ENCODE measurements at regions not wholly inside any gene's neighbourhood (a gene's known extent, or its start where the extent isn't known, plus 50 kb on each side); places are given as distances from the start of the nearest gene placed in this dataset.

GRCh38 chr2:221276601-221277000 lies 295.5 kb downstream of the EPHA4 start:
- Histone ChIP-seq H3K9ac (ENCODE audit: low read depth, low read length) (no peak overlapping the region), H3K9me3 (ENCODE audit: control insufficient read depth, insufficient read depth, low read length) (no peaks in the 10 kb centered on the region), H3K36me3 (ENCODE audit: insufficient read depth, low read length) (no peaks in the 10 kb centered on the region), H3K4me1 (ENCODE audit: insufficient read depth, low read length) (no peaks in the 10 kb centered on the region)

GRCh38 chr2:221282386-221282785 lies 289.7 kb downstream of the EPHA4 start:
- Histone ChIP-seq H3K9me3 (ENCODE audit: control insufficient read depth, insufficient read depth, low read length) (no peaks in the 10 kb centered on the region), H3K4me1 (ENCODE audit: insufficient read depth, low read length) (peaks cover 16% of the 10 kb centered on the region; the same call in 1 of the 2 replicates), H3K9ac (ENCODE audit: low read depth, low read length) (no peak overlapping the region), H3K36me3 (ENCODE audit: insufficient read depth, low read length) (no peaks in the 10 kb centered on the region)

GRCh38 chr2:221283896-221284545 lies 288.1 kb downstream of the EPHA4 start:
- H3K36me3 ChIP-seq (ENCODE audit: insufficient read depth, low read length): no peaks in the 10 kb centered on the region
- no peaks in the 10 kb centered on the region for H3K9me3 ChIP-seq (ENCODE audit: control insufficient read depth, insufficient read depth, low read length)
- peaks cover 16% of the 10 kb centered on the region; the same call in 1 of the 2 replicates for H3K4me1 ChIP-seq (ENCODE audit: insufficient read depth, low read length)
- no peak overlapping the region for H3K9ac ChIP-seq (ENCODE audit: low read depth, low read length)

- Histone ChIP-seq H3K9me3 (ENCODE audit: control insufficient read depth, insufficient read depth, low read length) (no peaks in the 10 kb centered on the region), H3K36me3 (ENCODE audit: insufficient read depth, low read length) (no peaks in the 10 kb centered on the region), H3K9ac (ENCODE audit: low read depth, low read length) (no peak overlapping the region), H3K4me1 (ENCODE audit: insufficient read depth, low read length) (peaks cover 16% of the 10 kb centered on the region; the same call in 1 of the 2 replicates)
These were observed 287.0 kb downstream of the EPHA4 start for GRCh38 chr2:221285148-221285547.

- Histone ChIP-seq H3K9me3 (ENCODE audit: control insufficient read depth, insufficient read depth, low read length) (no peaks in the 10 kb centered on the region), H3K4me1 (ENCODE audit: insufficient read depth, low read length) (peaks cover 16% of the 10 kb centered on the region; the same call in 1 of the 2 replicates), H3K9ac (ENCODE audit: low read depth, low read length) (no peak overlapping the region), H3K36me3 (ENCODE audit: insufficient read depth, low read length) (no peaks in the 10 kb centered on the region)
These were observed 285.7 kb downstream of the EPHA4 start for GRCh38 chr2:221286406-221286805.

- Histone ChIP-seq H3K9ac (ENCODE audit: low read depth, low read length) (no peak overlapping the region), H3K4me1 (ENCODE audit: insufficient read depth, low read length) (peaks cover 15% of the 10 kb centered on the region), H3K9me3 (ENCODE audit: control insufficient read depth, insufficient read depth, low read length) (no peaks in the 10 kb centered on the region), H3K36me3 (ENCODE audit: insufficient read depth, low read length) (no peaks in the 10 kb centered on the region)
These were observed 282.7 kb downstream of the EPHA4 start for GRCh38 chr2:221289389-221289788.

- Histone ChIP-seq H3K36me3 (ENCODE audit: insufficient read depth, low read length) (no peaks in the 10 kb centered on the region), H3K4me1 (ENCODE audit: insufficient read depth, low read length) (peaks cover 17% of the 10 kb centered on the region), H3K9me3 (ENCODE audit: control insufficient read depth, insufficient read depth, low read length) (no peaks in the 10 kb centered on the region), H3K9ac (ENCODE audit: low read depth, low read length) (no peak overlapping the region)
These were observed 282.3 kb downstream of the EPHA4 start for GRCh38 chr2:221289846-221290245.

GRCh38 chr2:221293949-221294742 lies 278.0 kb downstream of the EPHA4 start:
- Histone ChIP-seq H3K9me3 (ENCODE audit: control insufficient read depth, insufficient read depth, low read length) (no peaks in the 10 kb centered on the region), H3K9ac (ENCODE audit: low read depth, low read length) (no peak overlapping the region), H3K4me1 (ENCODE audit: insufficient read depth, low read length) (peaks cover 8% of the 10 kb centered on the region), H3K36me3 (ENCODE audit: insufficient read depth, low read length) (no peaks in the 10 kb centered on the region)

GRCh38 chr2:221304916-221305315 lies 267.2 kb downstream of the EPHA4 start:
- H3K36me3 ChIP-seq (ENCODE audit: insufficient read depth, low read length): no peaks in the 10 kb centered on the region
- no peak overlapping the region for H3K9ac ChIP-seq (ENCODE audit: low read depth, low read length)
- H3K4me1 ChIP-seq (ENCODE audit: insufficient read depth, low read length): no peaks in the 10 kb centered on the region
- H3K9me3 ChIP-seq (ENCODE audit: control insufficient read depth, insufficient read depth, low read length): no peaks in the 10 kb centered on the region

- Histone ChIP-seq H3K9ac (ENCODE audit: low read depth, low read length) (no peak overlapping the region), H3K9me3 (ENCODE audit: control insufficient read depth, insufficient read depth, low read length) (no peaks in the 10 kb centered on the region), H3K36me3 (ENCODE audit: insufficient read depth, low read length) (no peaks in the 10 kb centered on the region), H3K4me1 (ENCODE audit: insufficient read depth, low read length) (no peaks in the 10 kb centered on the region; the same call in 1 of the 2 replicates)
These were observed 263.5 kb downstream of the EPHA4 start for GRCh38 chr2:221308507-221309066.

- no peaks in the 10 kb centered on the region for H3K36me3 ChIP-seq (ENCODE audit: insufficient read depth, low read length)
- H3K9ac ChIP-seq (ENCODE audit: low read depth, low read length): no peak overlapping the region
- H3K4me1 ChIP-seq (ENCODE audit: insufficient read depth, low read length): no peaks in the 10 kb centered on the region; the same call in 1 of the 2 replicates
- no peaks in the 10 kb centered on the region for H3K9me3 ChIP-seq (ENCODE audit: control insufficient read depth, insufficient read depth, low read length)
These were observed 262.1 kb downstream of the EPHA4 start for GRCh38 chr2:221309892-221310583.

GRCh38 chr2:221310730-221311129 lies 261.4 kb downstream of the EPHA4 start:
- no peaks in the 10 kb centered on the region for H3K9me3 ChIP-seq (ENCODE audit: control insufficient read depth, insufficient read depth, low read length)
- H3K4me1 ChIP-seq (ENCODE audit: insufficient read depth, low read length): no peaks in the 10 kb centered on the region; the same call in 1 of the 2 replicates
- H3K9ac ChIP-seq (ENCODE audit: low read depth, low read length): no peak overlapping the region
- H3K36me3 ChIP-seq (ENCODE audit: insufficient read depth, low read length): no peaks in the 10 kb centered on the region

- Histone ChIP-seq H3K9me3 (ENCODE audit: control insufficient read depth, insufficient read depth, low read length) (no peaks in the 10 kb centered on the region), H3K36me3 (ENCODE audit: insufficient read depth, low read length) (no peaks in the 10 kb centered on the region), H3K9ac (ENCODE audit: low read depth, low read length) (no peak overlapping the region), H3K4me1 (ENCODE audit: insufficient read depth, low read length) (no peaks in the 10 kb centered on the region; the same call in 1 of the 2 replicates)
These were observed 259.5 kb downstream of the EPHA4 start for GRCh38 chr2:221312634-221313033.

GRCh38 chr2:221314786-221315185 lies 257.3 kb downstream of the EPHA4 start:
- no peak overlapping the region for H3K9ac ChIP-seq (ENCODE audit: low read depth, low read length)
- H3K36me3 ChIP-seq (ENCODE audit: insufficient read depth, low read length): no peaks in the 10 kb centered on the region
- H3K4me1 ChIP-seq (ENCODE audit: insufficient read depth, low read length): no peaks in the 10 kb centered on the region; the same call in 1 of the 2 replicates
- H3K9me3 ChIP-seq (ENCODE audit: control insufficient read depth, insufficient read depth, low read length): no peaks in the 10 kb centered on the region

Measured in ES-I3 (cell line).